HG03575 (cell line): ENCODE measurements at regions not wholly inside any gene's neighbourhood (a gene's known extent, or its start where the extent isn't known, plus 50 kb on each side); places are given as distances from the start of the nearest gene placed in this dataset.

ENCODE experiments used
- ATAC-seq: cut with Tn5 transposase; IDR thresholded peaks from one replicate; pipeline ENCODE4 v1.9.1; 2021; ENCODE audit not compliant: unreplicated experiment, insufficient number of reproducible peaks, low FRiP score; ENCODE audit errors: extremely low read depth

- no peak for ATAC-seq
These were observed 519.8 kb downstream of the BRD1 start for GRCh38 chr22:49307870-49308269.

- ATAC-seq: no peak
These were observed 520.2 kb downstream of the BRD1 start for GRCh38 chr22:49307481-49307830.

GRCh38 chr22:49306632-49307480, 520.8 kb downstream of the BRD1 start:
- no peak for ATAC-seq

GRCh38 chr22:49305966-49306631, 521.6 kb downstream of the BRD1 start:
- ATAC-seq: no peak

- ATAC-seq: no peak
These were observed 522.3 kb downstream of the BRD1 start for GRCh38 chr22:49305214-49305965.

- no peak for ATAC-seq
These were observed 523.8 kb downstream of the BRD1 start for GRCh38 chr22:49303781-49304461.

GRCh38 chr22:49303061-49303735, 524.5 kb downstream of the BRD1 start:
- no peak for ATAC-seq

GRCh38 chr22:49302530-49302929, 525.1 kb downstream of the BRD1 start:
- ATAC-seq: no peak

GRCh38 chr22:49302150-49302460, 525.6 kb downstream of the BRD1 start:
- no peak for ATAC-seq

GRCh38 chr22:49301398-49302149, 526.1 kb downstream of the BRD1 start:
- ATAC-seq: no peak

GRCh38 chr22:49300951-49301397, 526.7 kb downstream of the BRD1 start:
- no peak for ATAC-seq

GRCh38 chr22:49300241-49300640, 527.4 kb downstream of the BRD1 start:
- ATAC-seq: no peak

- ATAC-seq: no peak
These were observed 527.8 kb downstream of the BRD1 start for GRCh38 chr22:49299821-49300231.

GRCh38 chr22:49298834-49299750, 528.6 kb downstream of the BRD1 start:
- no peak for ATAC-seq

GRCh38 chr22:49297871-49298721, 529.6 kb downstream of the BRD1 start:
- no peak for ATAC-seq

GRCh38 chr22:49297286-49297870, 530.3 kb downstream of the BRD1 start:
- ATAC-seq: no peak
